Kasumi-1 (cell line): ENCODE measurements at regions not wholly inside any gene's neighbourhood (a gene's known extent, or its start where the extent isn't known, plus 50 kb on each side); places are given as distances from the start of the nearest gene placed in this dataset.

Source experiments
- DNase-seq, 2 experiments: peaks; one replicate each; lab custom pipeline; 2025; lab: John Stamatoyannopoulos, UW

- no peak for DNase-seq
Measured at GRCh38 chr1:220982686-220983085, 103.4 kb downstream of the HLX start.

DNA sequence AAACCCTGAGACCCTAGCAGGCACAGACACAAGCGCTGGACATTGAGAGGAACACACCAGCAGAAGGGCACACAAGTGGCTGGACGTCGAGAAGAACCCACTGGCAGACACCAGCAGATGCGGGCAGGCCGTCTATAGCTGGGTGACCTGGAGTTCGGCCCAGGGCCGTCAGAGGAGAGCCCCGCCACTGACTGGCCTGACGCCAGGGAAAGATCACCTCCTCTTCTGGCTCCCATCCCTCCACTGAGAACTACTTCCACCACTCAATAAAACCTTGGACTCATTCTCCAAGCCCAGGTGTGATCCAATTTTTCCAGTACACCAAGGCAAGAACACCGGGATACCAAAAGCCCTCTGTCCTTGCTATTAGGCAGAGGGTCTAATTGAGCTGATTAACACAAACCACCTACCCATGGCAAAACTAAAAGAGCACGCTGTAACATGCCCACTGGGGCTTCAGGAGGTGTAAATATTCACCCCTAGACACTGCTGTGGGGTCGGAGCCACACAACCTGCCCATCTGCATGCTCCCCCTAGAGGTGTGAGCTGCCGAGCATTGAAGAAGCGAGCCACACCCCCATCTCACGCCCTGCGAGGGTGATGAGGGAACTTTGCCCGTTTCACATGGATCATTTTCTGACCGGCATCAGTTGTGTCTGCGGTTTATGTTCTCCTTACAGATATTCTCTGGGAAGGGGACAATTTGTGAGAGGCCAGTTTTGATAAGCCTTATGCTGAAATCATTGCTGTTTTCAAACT lies 104.8 kb downstream of the HLX start:
- DNase-seq: no peak

DNA sequence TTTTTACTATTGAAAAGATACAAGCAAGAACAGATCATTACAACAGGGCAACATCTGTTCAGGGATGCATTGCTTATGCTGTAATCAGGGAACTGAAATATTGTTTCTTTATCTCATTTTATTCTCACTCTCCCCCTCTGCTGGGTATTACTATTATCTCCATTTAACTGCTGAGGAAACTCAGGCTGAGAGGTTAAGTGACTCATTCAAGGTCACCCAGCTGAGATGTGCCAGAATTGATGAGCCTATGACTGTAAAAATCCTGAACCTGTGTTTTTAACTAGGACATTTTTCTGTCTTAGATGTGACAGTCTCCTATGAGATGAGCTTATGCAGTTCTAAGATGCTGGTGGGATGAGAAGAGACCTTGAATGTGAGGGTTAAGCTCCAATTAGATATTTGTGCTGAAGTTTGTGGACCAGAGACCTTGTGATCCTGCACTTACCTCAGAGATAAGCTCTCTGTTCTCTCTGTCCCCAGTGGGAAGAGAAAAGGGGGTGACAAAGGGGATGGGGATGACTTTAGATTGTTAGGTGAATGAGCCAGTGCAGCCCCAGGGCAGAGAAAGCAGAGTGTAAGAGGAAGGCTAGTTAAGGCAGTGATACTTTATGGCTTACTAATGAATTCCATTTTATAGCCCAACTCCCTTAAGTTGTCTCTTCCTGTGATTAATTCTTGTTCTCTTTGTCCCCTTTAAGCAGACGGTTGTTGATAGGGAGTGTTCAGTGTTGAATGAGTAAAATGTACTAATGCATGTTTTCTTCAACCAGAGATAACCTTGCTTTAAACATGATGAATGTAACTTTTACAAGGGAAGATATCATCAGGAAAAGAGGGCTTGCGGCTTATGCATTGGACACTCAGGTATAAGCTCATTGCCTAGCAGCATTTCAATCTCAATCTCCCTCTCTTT lies 111.4 kb downstream of the HLX start:
- DNase-seq: no peak

GRCh38 chr1:220991506-220991905 lies 112.3 kb downstream of the HLX start:
- DNase-seq: no peak

- DNase-seq: no peak
Measured at GRCh38 chr1:220991959-220992704, 112.9 kb downstream of the HLX start.

DNA sequence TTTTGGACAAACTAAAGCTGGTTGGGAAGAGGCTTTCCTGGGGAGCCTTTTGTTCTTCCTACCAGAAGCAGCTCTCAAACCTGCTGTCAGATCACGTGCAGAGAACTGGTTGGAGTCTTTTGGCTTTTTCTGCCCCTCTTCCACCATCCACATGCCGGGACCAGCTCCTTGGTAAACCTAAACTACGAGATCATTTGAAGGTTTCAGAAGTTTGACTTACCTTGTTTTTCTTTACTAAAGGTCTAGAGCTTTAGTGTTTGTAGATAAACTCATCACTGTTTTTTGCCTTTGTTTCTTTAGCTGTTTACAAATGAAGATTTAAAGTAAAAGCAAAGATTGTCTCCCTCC lies 113.4 kb downstream of the HLX start:
- DNase-seq: no peak

- DNase-seq: no peak
Measured at GRCh38 chr1:220994671-220995070, 115.4 kb downstream of the HLX start.

GRCh38 chr1:220997791-220998190 lies 118.5 kb downstream of the HLX start:
- no peak for DNase-seq

DNA sequence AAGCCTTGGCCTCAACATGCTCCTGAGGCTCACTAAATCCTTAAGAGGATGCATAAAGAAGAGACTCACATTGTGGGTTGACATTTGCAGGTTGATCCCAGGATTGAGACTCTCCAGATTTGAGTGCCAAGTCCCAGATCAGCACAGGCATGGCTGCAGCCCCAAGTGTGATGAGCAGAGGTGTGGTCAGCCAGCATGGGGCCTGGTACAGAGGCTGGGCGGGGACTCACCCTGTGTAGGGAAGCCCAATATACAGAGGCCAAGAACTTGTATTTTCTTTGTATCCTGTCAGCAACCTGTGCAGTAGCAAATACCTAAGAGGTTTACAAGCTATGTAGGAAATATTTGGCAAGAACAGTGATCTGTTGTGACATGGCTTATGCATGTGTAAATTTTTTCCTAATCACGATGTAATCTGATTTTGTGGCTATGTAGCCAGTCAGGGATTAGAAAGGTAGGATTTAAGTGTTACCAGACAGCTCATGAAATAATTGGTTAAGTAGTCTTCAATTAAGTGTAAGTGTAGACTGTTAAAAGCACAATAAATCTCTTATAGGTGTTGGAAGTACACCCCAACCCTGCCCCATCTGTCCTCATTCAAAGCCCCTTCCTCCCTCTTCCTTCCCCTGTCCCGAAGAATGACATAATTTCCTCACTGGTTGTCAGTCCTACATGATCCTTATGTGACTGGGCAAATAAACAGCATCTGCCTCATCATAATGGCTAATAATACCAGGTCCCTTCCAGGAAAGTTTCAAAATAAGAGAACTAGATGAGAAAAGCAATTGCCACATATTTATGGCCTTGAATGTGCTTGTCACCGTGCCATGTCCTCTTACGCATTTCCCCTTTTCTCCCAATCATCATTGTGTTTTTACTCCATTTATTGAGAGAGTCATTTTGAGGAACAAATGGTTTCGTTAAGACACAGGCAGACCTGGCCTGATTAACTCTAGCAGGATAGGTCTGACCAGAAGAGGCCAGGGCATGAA lies 120.9 kb downstream of the HLX start:
- DNase-seq: peak; percentile 57 to 70

DNA sequence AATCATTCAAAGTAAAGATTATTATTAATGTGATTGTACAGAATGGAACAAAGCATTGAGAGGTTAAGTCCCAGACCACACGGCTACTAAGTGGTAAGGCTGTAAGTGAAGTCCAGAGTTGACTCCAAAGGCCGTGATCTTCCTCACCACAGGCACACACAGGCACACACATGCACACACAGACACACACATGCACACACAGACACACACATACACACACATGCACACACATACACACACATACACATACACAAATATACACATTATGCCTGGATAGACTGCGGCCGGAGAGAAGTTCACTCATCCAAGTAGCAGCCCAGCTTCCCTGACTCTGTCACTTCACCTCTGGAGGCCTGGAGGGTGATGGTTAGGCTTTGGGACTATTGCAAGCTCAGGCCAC lies 121.9 kb downstream of the HLX start:
- no peak for DNase-seq

- no peak for DNase-seq
Measured at GRCh38 chr1:221002601-221003000, 123.4 kb downstream of the HLX start.

GRCh38 chr1:221011145-221011544 lies 131.9 kb downstream of the HLX start:
- DNase-seq: no peak

DNA sequence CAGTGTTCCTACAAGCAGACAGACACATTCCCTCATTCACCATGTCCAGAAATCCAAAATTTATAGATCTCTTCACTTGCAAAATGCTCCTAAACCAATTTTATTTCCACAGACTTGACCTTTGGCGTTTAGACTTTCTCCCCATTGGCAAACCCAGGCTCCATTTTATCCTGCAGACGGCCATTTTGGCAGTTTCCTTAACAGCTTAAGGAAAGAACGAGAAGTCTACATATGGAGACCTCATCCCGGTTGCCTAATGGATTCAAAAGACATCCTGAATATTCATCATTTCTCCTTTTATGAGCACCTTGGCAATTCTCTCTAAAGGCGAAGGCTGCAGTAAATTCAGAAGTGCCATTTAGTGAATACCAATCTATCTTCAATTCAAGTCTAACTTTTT lies 132.9 kb downstream of the HLX start:
- no peak for DNase-seq

DNA sequence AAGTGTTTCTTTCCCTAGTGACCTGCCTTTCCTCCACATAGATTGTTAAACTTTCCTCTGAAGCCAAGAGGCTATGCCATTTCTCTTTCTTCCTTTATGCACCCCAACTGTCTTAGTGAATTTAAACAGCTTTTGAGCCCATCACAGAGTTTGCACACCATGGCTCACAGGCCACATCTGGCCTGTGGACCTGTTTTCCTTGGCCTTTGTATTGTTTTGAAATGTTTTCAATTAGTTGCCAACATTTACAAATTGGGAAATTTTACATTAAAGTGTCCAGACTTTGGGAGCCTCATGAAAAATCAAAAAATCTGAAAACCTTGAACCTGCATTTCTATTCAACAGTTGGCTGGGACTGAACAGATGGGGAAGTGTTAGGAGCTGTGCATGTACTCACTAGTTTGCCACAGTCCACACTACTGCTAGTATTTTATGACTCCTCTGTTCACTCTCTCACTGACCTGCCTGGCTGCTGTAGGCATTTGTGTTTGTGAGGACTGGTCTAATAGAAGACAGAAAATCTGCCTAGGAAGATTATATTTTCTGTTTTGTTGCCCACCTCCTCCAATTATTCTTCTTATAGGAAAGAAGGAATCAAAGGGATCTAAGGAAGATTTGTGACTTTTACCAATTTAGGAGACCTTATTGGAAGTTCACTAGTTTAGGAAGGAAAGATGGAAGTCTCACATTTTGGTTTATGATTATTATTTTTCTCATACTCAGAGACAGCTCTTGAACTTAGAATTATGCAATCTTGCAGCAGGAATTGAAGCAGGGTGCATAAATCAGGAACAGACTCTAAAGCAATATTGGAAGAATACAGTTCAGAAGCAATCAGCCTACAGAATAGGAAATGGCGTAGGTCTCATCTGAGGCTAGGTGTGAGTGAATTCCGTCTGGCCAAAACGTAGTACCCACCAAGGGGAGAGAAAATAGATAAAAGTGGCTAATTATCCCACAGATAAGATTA lies 134.7 kb downstream of the HLX start:
- DNase-seq: no peak

DNA sequence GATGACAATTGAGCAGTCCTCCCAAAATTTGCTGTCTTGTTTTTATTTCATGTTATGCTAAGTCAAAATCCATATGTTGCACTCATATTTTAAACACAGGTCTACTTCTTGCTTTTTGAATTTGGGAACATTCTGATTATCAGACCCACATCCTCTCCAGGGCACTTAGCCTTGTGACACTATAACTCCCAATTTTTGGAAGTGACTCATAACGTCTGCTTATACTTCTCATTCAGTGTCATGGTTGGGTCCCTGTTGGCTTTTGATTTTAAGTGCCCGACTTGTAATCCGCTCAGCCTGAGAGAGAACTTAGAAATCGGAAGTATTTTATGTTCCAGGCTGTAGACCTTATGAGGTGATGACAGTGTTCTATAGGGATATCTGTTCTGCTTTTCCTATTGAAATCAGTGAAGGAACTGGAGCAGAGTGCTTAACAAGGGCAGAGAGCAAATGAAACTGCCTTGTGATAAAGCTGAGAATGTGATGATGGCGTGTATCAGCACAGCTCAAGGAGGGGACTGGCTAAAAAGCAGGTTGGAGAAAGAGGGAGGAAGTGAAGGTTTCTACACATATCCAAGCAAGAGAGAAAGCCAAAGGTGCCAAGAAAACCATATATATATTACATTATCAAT lies 136.0 kb downstream of the HLX start:
- DNase-seq: no peak

DNA sequence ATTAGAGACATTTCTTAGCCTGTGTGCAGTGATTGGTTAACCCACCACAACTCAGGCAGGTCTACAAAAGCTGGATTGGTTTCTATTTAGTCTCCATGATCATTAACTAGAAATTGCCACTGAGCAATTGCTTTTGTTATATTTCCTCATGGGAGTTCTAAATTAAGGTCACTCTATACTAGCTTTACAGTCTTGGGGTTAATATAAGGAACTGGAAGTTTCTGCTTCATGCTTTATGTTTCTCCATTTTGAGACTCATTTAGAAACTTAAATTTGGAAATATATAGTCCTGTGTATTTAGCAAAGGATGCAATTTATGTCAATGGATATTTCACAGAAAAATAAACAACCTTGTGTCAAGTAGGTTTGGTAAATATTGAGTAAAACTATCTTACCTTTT lies 137.5 kb downstream of the HLX start:
- no peak for DNase-seq

- DNase-seq: no peak
Measured at GRCh38 chr1:221018414-221018813, 139.2 kb downstream of the HLX start.

DNA sequence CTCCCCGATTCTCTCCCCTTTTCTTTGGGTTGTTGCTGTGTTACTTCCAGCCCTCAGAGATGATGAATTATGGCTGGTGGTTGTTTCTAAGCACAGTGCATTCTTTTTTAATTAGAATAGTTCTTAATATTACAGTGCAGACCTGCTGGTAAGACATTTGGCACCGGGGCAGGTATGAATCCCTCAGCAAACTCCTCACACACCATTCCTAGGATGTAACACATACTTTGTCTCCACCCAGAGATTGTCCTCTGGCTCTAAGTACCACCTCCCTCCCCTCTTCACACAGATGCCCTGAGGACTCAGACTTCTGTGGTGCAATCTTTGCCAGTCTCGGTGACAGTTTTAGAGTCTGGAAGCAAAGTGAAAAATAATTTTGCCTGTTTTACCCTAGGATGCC lies 143.1 kb downstream of the HLX start:
- DNase-seq: no peak

GRCh38 chr1:221023482-221023881 lies 144.2 kb downstream of the HLX start:
- no peak for DNase-seq

GRCh38 chr1:221025501-221025900 lies 146.3 kb downstream of the HLX start:
- no peak for DNase-seq
